ENCODE measurements at regions not wholly inside any gene's neighbourhood (a gene's known extent, or its start where the extent isn't known, plus 50 kb on each side); places are given as distances from the start of the nearest gene placed in this dataset.

DNA sequence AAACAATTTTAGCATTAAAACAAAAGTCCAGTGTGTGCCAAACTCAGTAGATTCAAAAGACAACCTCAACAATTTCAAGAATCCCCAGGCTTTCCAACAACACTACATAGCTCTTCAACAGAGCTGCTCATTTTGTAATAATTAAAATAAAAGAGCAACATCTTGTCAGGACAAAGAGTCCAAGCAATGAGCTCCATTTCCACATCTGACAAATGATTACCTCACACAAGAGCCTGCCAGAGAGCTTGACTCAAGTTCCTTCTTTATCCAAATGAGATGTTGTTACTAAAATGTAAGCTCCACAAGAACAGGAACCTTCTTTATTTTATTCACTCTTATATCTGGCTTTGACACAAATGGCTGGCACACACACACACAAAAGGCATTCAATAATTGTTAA is 449.8 kb downstream of the HACE1 start:
- no peak for DNase-seq

DNA sequence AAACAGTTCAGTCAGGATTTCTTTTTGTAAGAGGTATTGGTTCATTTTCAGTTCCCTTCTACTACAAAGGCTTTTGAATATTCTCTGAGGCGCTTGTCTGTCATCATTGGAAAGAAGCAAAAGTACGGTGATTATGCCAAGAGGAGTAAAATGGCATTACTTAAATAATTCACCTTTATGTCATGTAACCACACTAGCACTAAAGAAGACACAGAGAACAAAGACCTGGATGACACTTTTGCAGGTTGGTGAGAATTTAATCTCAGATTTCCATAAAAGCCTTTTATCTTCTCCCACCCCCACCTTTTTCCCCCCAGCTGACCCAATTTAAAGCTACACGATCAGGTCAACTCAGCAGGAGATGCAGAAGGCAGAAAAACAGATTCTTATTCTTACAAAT is 451.8 kb downstream of the HACE1 start:
- no peak for DNase-seq

DNA sequence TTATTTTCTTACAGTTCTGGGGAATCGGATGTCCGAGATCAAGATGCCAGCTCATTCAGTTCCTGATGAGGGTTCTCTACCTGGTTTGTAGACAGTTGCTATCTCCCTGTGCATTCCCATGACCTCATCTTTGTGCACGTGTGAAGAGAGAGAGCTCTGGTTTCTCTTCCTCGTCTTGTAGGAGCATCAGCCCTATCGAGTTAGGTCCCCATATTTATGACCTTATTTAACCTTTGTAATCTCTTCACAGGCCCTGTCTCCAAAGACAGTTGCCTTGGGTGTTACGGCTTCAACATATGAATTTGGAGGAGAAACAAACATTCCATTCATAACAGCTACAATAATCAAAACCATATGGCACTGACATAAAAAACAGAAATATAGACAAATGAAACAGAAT is 455.3 kb downstream of the HACE1 start:
- DNase-seq = no peak

DNA sequence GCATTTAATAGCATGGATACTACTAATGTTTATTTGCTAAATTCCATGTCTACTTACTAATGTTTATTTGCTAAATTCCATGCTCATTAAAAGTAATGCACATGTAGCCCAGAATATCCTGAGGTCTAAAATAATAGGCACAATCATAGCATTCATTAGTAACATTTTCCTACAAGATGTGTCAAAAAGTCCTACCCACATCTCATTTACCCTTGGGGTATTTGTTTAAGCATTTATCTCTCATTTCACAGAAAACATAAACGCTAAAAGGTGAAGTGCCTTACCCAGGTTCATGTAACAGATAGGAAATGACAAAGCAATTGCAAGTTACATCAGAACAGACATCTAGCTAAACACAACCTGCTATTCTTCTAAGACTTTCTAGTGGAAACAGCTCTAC is 457.1 kb downstream of the HACE1 start:
- DNase-seq = no peak

DNA sequence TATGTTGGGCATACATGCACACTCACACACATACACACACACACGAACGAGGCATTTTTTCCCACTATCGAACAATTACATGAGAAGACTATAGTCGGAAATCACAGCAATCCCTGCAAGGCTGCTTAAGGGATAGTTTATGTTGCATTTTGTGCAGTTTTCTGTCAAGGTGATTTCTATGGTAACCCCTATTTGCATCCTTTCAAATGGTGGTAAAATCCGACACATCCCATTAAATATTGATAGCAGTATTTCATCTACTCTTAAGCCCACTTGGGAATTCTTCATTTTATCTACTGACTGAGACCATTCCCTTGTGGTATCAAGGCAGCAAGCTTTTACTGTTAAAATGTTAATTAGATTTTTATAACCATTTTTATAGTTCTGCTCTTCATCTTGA is 457.8 kb downstream of the HACE1 start:
- DNase-seq = no peak

DNA sequence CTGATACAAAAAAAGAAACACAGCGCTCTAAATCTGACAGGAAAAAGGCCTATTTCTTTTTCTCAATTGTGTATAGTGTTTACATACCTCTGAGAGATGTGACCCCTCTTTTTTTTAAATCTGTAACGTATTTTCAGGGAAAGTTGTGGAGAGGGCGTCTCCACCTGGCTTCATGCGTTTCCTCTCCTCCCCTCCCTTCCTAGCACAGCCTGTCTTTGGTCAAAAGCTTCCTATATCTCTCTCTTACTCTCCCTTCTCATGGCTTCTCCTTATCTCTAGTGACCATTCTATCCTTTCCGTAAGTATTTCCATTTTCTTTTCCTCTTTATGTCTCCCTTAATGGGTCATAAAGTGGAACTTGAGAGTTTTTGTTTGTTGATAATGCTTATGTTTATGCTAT is 458.9 kb downstream of the HACE1 start:
- DNase-seq = no peak

DNA sequence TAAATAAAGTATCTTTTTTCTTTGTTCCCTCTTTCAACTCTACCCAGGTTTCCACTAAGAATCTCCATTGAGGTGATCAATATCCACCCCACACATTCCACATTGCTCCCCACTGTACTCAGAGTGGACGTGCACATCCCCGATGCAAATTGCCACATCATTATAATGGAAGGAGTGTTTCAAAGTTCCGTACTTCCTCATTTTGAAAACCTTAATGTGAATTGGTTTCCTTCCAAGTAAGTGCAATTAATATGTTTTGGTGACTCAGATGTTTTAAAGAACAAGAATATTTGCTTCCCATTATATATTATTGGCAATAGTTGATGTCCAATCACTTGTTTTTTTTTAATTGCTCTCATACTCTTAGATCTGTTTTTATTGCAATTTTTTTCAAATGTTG is 463.6 kb downstream of the HACE1 start:
- no peak for DNase-seq

DNA sequence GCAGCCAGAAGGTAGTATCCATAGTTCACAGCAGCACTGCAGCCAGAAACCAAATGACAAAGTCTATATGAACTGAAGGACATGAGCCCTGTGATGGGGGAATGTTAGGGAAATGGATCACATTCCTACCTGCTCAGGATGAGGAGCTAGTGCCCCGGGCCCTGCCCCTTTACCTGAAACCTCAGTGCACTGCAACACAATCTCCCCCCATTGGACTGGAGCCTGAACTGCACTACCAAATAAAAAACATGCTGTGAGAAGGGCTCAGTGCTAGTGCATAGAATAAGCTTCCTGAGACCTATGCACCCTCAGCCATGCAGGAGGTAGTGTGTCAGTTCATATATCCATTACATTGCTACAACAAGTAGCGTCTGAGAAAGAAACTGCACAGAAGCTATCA is 477.8 kb downstream of the HACE1 start:
- DNase-seq = no peak

DNA sequence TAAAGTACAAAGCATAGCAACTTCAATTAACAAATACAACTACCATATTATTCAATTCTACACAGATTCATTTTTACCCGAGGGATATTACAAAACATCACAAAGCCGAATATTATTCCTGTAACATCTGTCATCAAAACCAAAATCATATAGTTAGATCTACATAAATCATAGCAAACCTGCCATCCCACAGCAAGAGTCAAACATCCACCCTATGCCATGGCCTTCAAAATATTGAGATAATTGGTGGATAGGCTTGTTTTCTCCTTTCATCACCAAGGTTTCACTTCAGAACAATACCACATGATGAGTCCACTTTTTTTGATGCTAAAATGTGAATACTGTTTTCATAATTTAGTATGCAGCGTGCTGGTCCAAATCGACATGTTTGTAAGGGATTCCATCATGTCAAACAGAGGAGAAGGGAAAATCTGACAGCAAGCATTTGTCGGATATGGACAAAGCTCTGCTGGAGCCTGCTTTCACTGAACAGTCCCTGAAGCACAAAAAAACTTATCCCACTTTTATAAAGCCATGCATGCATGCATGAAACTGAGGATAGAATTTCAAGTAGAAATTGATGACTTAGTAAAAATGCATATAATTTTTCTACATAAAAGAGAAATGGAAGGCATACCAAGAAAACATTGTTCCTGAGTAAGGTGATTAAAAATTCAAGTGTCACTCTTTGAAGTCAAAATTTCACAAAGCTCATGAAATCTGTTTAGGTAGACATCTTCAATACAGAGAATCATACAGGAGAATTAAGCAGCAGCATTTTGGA is 494.1 kb downstream of the HACE1 start:
- DNase-seq = no peak

DNA sequence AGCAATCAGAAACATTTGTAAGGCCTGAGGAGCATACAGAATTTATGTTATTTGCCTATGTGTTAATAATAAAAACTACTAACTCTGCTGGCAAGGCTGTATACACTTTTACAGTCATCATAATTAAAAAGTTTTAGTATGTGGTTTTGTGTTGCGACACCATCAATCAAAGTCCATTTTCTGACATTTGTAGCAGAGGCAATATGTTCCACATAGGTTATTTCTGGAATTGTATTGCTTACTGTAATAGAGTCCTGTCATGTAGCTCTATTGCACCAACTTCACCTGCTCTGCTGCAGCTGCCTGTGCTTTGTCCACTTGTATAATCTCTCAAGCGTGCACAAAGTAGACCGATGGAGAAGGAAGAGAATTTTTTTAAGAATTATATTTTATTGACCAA is 501.8 kb downstream of the HACE1 start:
- no peak for DNase-seq

DNA sequence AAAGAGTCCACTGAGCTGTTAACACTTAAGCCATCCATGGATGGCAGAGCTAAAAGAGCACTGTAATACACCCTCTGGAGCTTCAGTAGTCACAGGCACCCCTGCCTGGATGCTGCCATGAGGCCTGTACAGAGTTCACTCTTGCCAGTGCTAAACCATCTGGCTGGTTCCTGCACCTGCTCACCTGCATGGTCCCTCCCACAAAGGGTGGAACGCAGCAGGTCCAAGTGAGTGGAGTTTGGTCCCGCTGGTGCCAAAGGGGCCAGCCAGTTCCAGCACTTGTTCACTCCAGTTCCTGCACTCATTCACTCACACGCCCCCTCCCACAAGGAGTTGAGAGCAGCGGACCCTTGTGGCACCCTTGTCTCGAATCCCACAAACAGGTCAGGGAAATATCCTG is 503.5 kb downstream of the HACE1 start:
- no peak for DNase-seq

DNA sequence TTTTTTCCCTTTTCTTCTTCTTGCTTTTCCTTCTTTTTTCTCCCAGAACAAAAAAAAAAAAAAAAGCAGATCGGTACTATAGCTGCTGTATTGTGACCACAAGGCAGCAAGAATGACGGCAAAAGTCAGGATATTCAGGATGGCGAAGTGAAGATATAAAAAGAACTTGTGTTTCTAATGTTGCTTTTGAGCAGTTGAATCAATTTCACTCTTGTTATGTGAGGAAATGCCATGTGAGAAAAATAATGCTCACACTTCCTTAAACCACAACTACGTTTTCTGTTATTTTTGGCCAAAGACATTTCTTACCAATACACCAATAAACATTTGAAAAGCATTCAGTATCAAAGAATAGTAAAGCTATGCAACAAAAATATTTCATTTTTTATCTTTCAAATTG is 510.5 kb downstream of the HACE1 start:
- no peak for DNase-seq

DNA sequence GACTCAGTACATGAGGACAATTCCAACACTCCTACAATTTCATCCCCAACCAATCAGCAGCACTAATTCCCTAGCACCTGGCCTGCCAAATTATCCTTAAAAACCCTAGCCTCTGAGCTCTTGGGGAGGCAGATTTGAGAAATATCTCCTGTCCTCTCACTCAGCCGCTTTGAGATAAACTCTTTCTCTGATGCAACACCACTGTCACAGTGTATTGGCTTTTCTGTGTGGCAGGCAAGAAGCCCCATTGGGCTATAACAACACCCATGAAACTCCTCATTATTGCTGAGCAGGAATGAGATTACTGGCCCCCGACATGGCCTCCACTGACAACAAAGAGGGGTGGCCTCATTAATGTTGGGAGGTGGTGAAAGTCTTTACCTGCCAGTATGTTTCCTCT is 515.5 kb downstream of the HACE1 start:
- DNase-seq = no peak

DNA sequence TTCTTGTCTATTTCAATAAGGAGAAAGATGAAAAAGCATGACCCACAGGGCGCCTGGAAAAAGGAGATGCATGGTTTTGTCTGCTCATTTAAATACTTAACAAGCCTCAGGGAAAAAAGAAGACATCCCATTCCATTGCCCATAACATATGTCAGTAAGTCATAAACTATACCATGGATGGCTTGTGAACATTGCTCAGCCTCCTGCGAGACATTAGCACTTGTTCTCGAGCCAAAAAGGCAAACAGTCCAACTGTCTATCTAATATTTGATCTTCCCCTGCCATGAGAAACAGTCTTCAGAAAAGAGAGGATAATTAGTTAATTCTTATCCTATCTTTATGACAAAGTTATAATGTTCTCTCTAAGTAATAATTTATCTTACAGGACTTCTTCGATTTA is 527.4 kb downstream of the HACE1 start:
- no peak for DNase-seq

DNA sequence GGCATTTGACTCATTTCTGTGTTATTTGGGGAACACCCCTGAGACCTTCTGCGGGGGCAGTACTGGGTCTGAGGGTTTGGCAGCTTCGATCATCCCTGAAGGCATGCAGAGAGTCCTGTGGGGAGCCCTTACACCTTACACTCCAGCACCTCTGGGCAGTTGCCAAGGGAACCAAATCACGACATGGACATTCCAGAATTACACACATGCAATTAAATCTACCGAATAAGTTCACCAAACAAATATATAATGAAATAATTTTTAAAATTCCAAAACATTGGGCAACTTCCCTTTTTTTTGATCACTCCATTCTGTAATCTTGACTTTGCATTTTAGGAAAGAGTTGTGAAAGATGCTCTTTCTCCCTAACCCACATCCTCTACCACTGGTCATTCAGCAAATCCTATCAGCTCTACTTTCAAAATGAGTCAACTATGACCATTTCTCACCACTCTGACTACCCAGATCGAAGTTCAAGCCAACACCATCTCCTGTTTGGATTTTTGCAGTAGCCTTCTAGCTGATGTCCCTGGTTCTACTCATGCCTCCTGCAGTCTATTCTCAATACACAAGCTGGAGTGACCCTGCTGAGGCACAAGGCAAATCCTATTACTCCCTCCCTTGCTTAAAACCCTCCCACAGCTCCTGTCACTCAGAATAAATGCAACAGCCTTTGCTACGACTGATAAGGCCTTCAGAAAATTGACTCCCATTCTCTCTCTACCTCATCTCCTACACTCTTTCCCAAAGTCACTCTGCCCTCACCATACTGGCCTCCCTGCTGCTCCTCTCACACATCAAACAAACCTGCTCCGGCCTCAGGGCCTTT is 533.3 kb downstream of the HACE1 start:
- no peak for DNase-seq

DNA sequence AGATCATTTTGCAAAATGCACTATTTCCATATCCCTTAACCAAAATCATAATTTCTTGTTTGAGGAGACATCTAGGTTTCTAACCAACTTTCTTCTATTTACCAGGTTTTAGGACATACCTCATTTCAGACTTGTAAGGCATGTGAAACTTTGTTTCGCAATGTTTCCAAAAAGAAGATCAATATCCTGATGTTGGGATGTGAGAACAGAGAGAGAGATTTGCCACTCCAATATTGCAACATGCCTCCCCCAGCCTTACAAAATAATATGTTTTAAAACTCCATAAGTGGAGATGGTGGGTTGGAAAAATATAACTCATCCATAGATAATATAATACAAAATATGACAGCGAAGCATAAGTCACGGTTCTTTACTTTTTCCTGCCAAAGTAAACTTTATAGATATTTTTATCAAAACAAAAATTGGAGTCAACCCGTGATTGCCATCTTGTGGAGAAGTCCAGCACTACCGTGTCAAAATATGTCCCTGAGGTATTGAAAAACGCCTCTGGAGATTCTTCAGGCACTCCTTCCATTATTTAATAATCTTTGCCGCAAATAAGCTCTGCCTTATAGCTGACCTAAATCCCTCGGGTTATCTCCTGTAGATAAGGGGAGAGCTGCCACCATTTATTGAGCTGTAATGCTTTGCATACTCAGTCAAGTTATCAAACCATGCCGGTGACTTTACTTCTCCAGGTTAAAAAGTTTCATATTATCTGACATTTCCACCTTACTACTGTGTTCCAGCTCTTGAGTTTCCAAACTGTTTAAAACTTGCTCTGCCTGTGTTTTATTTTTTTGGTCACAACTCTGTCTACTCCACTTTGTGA is 534.2 kb downstream of the HACE1 start:
- no peak for DNase-seq

DNA sequence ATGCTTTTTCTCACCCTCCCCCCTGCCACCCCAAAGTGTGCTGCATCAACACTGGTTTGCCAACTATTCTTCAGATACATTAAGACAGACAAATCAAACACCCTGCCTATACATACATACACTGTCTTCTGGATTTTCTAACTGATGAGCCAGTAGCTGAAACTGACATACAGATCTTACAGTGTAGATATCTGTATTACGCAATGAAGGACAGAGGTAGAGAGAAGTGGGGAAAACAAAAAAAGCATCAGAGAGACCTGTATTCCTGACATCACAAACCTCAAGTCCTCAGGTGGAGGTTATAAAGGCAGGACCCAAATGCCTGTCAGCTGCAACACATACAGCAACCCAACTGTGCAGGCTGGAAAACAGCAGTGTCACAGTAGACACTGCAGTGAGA is 535.4 kb downstream of the HACE1 start:
- no peak for DNase-seq

DNA sequence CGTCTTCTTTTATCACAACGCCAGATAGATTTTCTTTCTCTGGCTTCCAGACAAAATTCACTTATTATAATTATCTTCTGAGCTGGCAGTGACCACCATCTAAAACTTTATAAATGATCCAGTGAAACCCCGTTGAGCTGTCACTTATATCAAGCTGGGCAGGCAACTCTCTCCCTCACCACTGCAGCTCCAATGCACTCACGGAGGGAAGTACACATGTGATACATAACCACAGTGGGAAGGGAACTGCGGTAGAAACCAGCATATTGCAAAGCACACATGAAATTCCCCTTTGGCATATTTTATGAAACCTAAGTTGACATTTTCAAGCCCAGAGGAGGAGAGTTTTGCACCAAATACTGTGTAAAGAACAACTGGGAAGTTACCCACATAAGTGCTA is 536.9 kb downstream of the HACE1 start:
- no peak for DNase-seq

DNA sequence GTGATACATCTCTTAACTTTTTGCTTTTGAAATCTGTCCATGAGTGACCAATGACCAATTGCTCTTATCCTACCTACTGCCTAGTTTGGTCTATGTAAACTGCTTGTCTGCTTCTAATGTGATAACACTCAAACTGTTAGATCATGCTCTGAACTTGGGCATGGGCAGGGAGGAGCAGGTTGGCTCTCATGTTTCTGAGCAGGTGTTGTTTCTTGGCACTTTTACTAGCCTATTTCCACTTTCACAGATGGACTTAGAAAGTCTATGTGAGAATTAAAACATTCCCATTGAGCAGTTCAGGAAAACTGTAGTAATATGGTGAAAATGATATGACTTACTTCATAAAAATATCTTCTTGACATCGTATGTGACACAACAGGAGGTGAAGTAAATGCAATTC is 538.4 kb downstream of the HACE1 start:
- DNase-seq = no peak

DNA sequence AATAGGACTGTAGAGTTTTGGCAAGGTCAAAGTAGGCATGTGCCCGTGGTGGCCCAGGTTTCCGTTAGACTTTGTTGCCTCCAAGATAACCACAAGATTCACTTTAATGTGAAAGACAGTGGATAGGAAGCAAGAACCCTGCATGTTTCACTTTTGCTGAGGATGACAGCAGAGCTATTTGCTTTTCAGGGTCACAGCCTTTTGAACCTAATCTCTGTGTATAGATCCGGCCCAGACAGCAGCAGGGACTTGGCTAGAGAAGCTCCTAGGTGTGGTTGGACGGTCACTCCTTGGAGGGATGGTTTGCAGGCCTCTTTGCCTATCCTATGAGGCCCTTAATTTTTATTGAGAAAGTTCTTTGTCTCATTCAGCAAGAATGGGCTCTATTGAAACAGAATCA is 538.8 kb downstream of the HACE1 start:
- no peak for DNase-seq

DNA sequence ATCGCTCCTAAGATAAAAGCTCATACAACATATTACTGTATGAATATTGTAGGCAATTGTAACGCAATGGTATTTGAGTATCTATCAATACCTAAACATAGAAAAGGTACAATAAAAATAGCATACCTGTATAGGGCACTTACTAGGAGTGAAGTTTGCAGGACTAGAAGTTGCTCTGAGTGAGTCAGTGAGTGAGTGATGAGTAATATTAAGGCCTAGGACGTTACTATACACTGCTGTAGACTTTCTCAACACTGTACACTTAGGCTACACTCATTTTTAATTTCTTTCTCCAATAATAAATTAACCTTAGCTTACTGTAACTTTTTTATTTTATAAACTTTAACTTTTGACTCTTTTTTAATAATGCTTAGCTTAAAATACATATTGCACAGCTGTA is 546.9 kb downstream of the HACE1 start:
- DNase-seq = no peak

DNA sequence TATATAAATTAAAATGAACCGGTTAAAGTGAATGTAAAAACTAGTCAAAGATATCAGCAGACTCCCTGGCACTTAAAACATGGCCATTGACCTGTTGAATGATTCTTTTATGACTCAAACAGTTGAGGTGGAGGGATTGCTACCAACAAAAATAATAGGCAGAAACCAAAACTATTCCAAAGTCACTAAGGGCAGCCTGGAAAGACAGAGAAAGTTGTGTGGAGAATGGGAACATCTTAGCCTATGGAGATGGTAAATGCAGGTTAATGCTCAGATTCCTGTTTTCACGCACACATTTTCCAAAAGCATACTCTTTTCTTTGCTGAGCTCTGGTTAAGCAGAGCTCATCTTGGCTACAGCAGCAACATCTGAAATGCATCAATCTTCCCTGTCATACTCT is 553.5 kb downstream of the HACE1 start:
- DNase-seq = no peak

DNA sequence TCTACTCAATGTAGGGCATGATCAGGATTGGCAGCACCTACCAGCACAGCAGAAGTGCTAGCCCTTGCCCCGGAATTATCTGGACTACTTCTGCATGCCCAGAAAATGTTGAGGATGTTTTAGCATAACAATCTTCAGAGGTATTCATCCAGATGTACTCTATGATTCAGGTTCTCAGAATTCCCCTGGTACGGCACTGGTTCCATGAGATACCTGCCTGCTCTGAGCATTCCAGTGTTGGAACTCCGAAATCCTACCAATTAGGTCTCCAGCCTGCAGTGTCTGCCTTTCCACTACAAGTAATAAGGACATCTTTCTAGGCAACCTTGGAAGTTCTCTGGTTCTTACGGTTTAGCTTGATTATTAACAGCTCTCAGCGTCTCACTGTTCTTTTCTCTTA is 554.5 kb downstream of the HACE1 start:
- DNase-seq = no peak

DNA sequence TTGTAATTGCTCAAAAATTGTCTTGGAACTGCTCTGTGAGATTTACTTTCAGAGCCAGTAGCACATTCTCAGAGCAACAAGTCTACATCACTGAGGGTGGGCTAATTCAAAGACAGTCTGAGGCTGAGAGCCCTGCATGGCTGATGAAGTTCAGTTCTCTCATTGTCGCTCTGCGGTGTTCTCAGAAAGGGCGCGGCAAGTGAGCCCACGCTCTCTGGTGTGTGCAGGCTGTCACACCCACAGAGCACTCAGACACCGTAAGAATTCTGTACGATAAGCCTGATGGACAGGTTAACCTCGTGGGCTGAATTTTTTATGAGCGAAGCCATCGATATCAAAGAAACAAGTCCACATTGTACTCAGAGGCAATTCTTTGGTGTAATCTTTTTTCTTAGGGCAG is 557.8 kb downstream of the HACE1 start:
- DNase-seq = no peak

Data from stimulated activated CD4-positive, alpha-beta T cell treated with anti-CD3 and anti-CD28 coated beads, Interleukin-4, amount 100 ng/mL, for 4 hours (primary cell).